Naive thymus-derived CD4-positive, alpha-beta T cell (primary cell): ENCODE measurements at regions not wholly inside any gene's neighbourhood (a gene's known extent, or its start where the extent isn't known, plus 50 kb on each side); places are given as distances from the start of the nearest gene placed in this dataset.

ENCODE experiments used
- ATAC-seq: fragments of 150-1000 bp; cut with Tn5 transposase; 2 replicates; pipeline ENCODE4 v1.10.0; 2021; ENCODE audit warnings: mild to moderate bottlenecking, moderate library complexity
- CTCF ChIA-PET: fragments of 350-600 bp; sonication (Branson Sonifier 250); formaldehyde crosslinking; loops from one replicate; lab custom pipeline; 2021; ENCODE audit warnings: antibody characterized with exemption; lab: Charles Lee
- POLR2A ChIA-PET: fragments of 350-600 bp; sonication (Branson Sonifier 250); formaldehyde crosslinking; loops from one replicate; lab custom pipeline; 2021; ENCODE audit warnings: antibody characterized with exemption, inconsistent platforms; lab: Charles Lee
- DNase-seq, 9 donors: peaks; one replicate each; pipeline versions ENCODE4 v3.0.0 to v3.0.0-alpha.2; 2020 to 2022; ENCODE audit warnings: mixed read lengths in 1 of 9
- H3K27ac ChIP-seq: one replicate; pipeline ENCODE4 v1.7.0; 2013; ENCODE audit warnings: mild to moderate bottlenecking, low read depth, low read length, moderate library complexity
- H3K27me3 ChIP-seq, 2 donors: one replicate each; pipeline ENCODE4 v1.7.0; 2013; ENCODE audit warnings: low read length in 2 of 2, mild to moderate bottlenecking in 2 of 2, moderate library complexity in 2 of 2; ENCODE audit not compliant: control insufficient read depth in 2 of 2, insufficient read depth in 2 of 2
- H3K36me3 ChIP-seq, 3 experiments: 1 replicate in 2 of 3; 2 replicates in 1 of 3; pipeline ENCODE4 v1.7.0; 2013; ENCODE audit warnings: low read length in 3 of 3, mild to moderate bottlenecking in 3 of 3, moderate library complexity in 1 of 3; ENCODE audit not compliant: insufficient read depth in 3 of 3, control insufficient read depth in 2 of 3
- H3K4me1 ChIP-seq, 2 donors: one replicate each; pipeline ENCODE4 v1.7.0; 2013; ENCODE audit warnings: low read length in 2 of 2, mild to moderate bottlenecking in 2 of 2, moderate library complexity in 1 of 2; ENCODE audit not compliant: control insufficient read depth in 2 of 2, insufficient read depth in 2 of 2
- H3K4me3 ChIP-seq: 2 replicates; pipeline ENCODE4 v1.7.0; 2013; ENCODE audit warnings: mild to moderate bottlenecking, low read length
- H3K9me3 ChIP-seq, 3 experiments: 1 replicate in 2 of 3; 2 replicates in 1 of 3; pipeline ENCODE4 v1.7.0; 2013; ENCODE audit warnings: low read length in 3 of 3; ENCODE audit not compliant: control insufficient read depth in 2 of 3
- H3K27ac Mint-ChIP-seq, 9 donors: one replicate each; pipeline ENCODE4 v1.8.0; 2020 to 2022; ENCODE audit warnings: mixed read lengths in 9 of 9, mild to moderate bottlenecking in 8 of 9, moderate library complexity in 5 of 9, inconsistent platforms in 2 of 9
- H3K27me3 Mint-ChIP-seq, 5 donors: one replicate each; pipeline ENCODE4 v1.8.0; 2021 to 2022; ENCODE audit warnings: mixed read lengths in 5 of 5, mild to moderate bottlenecking in 1 of 5
- H3K36me3 Mint-ChIP-seq, 5 donors: one replicate each; pipeline ENCODE4 v1.8.0; 2020 to 2022; ENCODE audit warnings: mixed read lengths in 5 of 5, mild to moderate bottlenecking in 3 of 5, inconsistent platforms in 1 of 5
- H3K4me1 Mint-ChIP-seq, 7 donors: one replicate each; pipeline ENCODE4 v1.8.0; 2020 to 2022; ENCODE audit warnings: mixed read lengths in 7 of 7, mild to moderate bottlenecking in 3 of 7, inconsistent platforms in 1 of 7
- H3K4me3 Mint-ChIP-seq, 10 donors: one replicate each; pipeline ENCODE4 v1.8.0; 2020 to 2022; ENCODE audit warnings: mild to moderate bottlenecking in 10 of 10, mixed read lengths in 10 of 10, moderate library complexity in 6 of 10, inconsistent platforms in 2 of 10
- H3K9me3 Mint-ChIP-seq, 11 donors: one replicate each; pipeline ENCODE4 v1.8.0; 2020 to 2022; ENCODE audit warnings: mixed read lengths in 11 of 11, mild to moderate bottlenecking in 4 of 11, inconsistent platforms in 1 of 11, moderate library complexity in 1 of 11
- intact Hi-C, 2 donors: fragments of 100-400 bp; cut with micrococcal nuclease; formaldehyde crosslinking; loops; one replicate each; pipeline ENCODE4 v1.15.1; 2023

GRCh38 chr2:34316788-34317187, 717.7 kb upstream of the FAM98A start:
- Mint-ChIP-seq H3K27me3 (no peaks in the 10 kb centered on the region), H3K27ac (no peak overlapping the region), H3K4me1 (no peaks in the 10 kb centered on the region), H3K36me3 (no peaks in the 10 kb centered on the region), H3K4me3 (no peak overlapping the region), H3K9me3 (peaks cover 0 to 10% (median 2%) of the 10 kb centered on the region in 11 donors)
- POLR2A ChIA-PET = no interaction called here
- Histone ChIP-seq H3K27me3 (no peaks in the 10 kb centered on the region), H3K4me1 (no peaks in the 10 kb centered on the region), H3K9me3 (no peaks in the 10 kb centered on the region), H3K4me3 (no peak overlapping the region), H3K36me3 (no peaks in the 10 kb centered on the region), H3K27ac (no peak overlapping the region)
- DNase-seq (no peak), ATAC-seq (no peak)
- intact Hi-C loops = no loop called here
- CTCF ChIA-PET = no interaction called here

- intact Hi-C loops = no loop called here
- no peaks in the 10 kb centered on the region for H3K36me3 Mint-ChIP-seq
- H3K27me3 Mint-ChIP-seq = no peaks in the 10 kb centered on the region
- ATAC-seq = no peak
- H3K4me1 Mint-ChIP-seq = no peaks in the 10 kb centered on the region
- DNase-seq = no peak
- H3K4me3 ChIP-seq = no peak overlapping the region
- no peaks in the 10 kb centered on the region for H3K9me3 ChIP-seq
- peaks cover 0 to 10% (median 4%) of the 10 kb centered on the region in 11 donors for H3K9me3 Mint-ChIP-seq
- no peak overlapping the region for H3K27ac ChIP-seq
- no peaks in the 10 kb centered on the region for H3K36me3 ChIP-seq
- POLR2A ChIA-PET = no interaction called here
- H3K27ac Mint-ChIP-seq = no peak overlapping the region
- no peaks in the 10 kb centered on the region for H3K27me3 ChIP-seq
- H3K4me1 ChIP-seq = no peaks in the 10 kb centered on the region
- no peak overlapping the region for H3K4me3 Mint-ChIP-seq
- CTCF ChIA-PET = no interaction called here
These were observed 712.7 kb upstream of the FAM98A start for GRCh38 chr2:34311816-34312215.

GRCh38 chr2:34308140-34308539, 709.0 kb upstream of the FAM98A start:
- Histone ChIP-seq H3K27ac (no peak overlapping the region), H3K27me3 (no peaks in the 10 kb centered on the region), H3K4me1 (no peaks in the 10 kb centered on the region), H3K9me3 (no peaks in the 10 kb centered on the region), H3K36me3 (no peaks in the 10 kb centered on the region), H3K4me3 (no peak overlapping the region)
- Mint-ChIP-seq H3K27ac (no peak overlapping the region), H3K36me3 (no peaks in the 10 kb centered on the region), H3K4me3 (no peak overlapping the region), H3K9me3 (peaks cover 0 to 8% (median 4%) of the 10 kb centered on the region in 11 donors), H3K27me3 (no peaks in the 10 kb centered on the region), H3K4me1 (no peaks in the 10 kb centered on the region)
- intact Hi-C loops = no loop called here
- no peak for ATAC-seq
- CTCF ChIA-PET = no interaction called here
- DNase-seq = no peak
- POLR2A ChIA-PET = no interaction called here

DNA sequence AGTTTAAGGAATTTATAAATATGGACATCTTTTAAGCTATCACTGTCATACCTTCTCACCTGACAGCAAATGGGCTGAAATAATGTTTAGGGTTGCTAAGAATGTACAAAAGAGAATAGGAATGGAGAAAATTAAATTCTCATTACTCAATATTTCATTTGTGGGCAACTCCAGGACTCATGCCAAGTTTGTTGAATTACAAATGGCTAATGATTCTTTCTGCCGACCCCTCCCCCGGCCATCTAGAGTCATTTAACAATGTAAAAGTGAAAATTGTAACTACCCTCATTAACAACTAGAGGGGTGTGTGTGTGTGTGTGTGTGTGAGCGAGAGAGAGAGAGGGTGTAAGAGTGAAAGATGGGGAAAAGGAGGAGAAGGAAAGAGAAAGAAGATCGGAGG, 708.5 kb upstream of the FAM98A start:
- Mint-ChIP-seq H3K4me3 (no peak overlapping the region), H3K4me1 (no peaks in the 10 kb centered on the region), H3K27me3 (no peaks in the 10 kb centered on the region), H3K36me3 (no peaks in the 10 kb centered on the region), H3K9me3 (peaks cover 0 to 8% (median 4%) of the 10 kb centered on the region in 11 donors), H3K27ac (no peak overlapping the region)
- DNase-seq = no peak
- Histone ChIP-seq H3K36me3 (no peaks in the 10 kb centered on the region), H3K27ac (no peak overlapping the region), H3K4me1 (no peaks in the 10 kb centered on the region), H3K27me3 (no peaks in the 10 kb centered on the region), H3K4me3 (no peak overlapping the region), H3K9me3 (no peaks in the 10 kb centered on the region)
- POLR2A ChIA-PET = no interaction called here
- CTCF ChIA-PET = no interaction called here
- ATAC-seq = no peak
- intact Hi-C loops = no loop called here

DNA sequence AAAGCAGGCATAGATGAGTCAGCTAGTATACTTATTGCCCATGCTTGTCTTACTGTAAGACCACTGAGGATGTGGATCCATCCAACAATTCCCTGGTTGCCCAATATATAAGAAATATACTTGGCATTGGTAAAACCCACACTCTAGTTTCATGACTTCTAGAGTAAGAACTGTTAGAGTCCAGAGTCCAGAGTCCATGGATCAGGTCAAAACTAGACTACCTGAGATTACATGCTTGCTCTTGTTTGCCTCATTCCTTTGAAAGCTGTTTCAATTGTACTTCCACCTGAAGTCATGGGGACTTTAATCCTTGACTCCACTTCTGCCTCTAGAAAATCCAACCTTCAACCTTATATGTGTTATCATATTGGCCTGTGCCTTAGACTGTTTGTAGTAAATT, 707.6 kb upstream of the FAM98A start:
- DNase-seq = no peak
- intact Hi-C loops = no loop called here
- Mint-ChIP-seq H3K27me3 (no peaks in the 10 kb centered on the region), H3K4me1 (no peaks in the 10 kb centered on the region), H3K36me3 (no peaks in the 10 kb centered on the region), H3K9me3 (peaks cover 0 to 5% (median 3%) of the 10 kb centered on the region in 11 donors), H3K4me3 (no peak overlapping the region), H3K27ac (no peak overlapping the region)
- CTCF ChIA-PET = no interaction called here
- no peak overlapping the region for H3K4me3 ChIP-seq
- H3K27me3 ChIP-seq = no peaks in the 10 kb centered on the region
- no peaks in the 10 kb centered on the region for H3K9me3 ChIP-seq
- no peak overlapping the region for H3K27ac ChIP-seq
- POLR2A ChIA-PET = no interaction called here
- no peaks in the 10 kb centered on the region for H3K36me3 ChIP-seq
- no peak for ATAC-seq
- H3K4me1 ChIP-seq = no peaks in the 10 kb centered on the region

DNA sequence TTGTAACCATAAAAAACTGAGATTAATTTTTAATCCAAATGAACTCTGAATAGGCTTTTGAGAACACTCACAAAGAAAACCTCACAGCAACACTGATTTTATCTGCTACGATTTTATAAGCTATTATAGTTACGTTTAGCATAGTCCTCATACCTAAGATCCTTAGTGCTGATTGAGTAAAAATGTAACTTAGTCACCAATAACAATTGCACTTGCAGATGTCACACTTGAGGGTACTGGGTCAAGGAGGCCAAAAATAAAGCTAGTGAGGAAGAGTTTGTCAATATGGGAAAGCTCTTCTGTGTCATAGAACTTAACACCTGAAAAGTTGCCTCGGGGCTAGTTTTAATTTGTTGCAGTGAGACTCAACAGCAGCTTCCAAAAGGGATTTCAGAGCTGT, 706.5 kb upstream of the FAM98A start:
- Mint-ChIP-seq H3K27ac (no peak overlapping the region), H3K27me3 (no peaks in the 10 kb centered on the region), H3K9me3 (peaks cover 0 to 5% (median 4%) of the 10 kb centered on the region in 11 donors), H3K4me1 (no peaks in the 10 kb centered on the region), H3K4me3 (no peak overlapping the region), H3K36me3 (no peaks in the 10 kb centered on the region)
- ChIA-PET CTCF (no interaction called here), POLR2A (no interaction called here)
- intact Hi-C loops = no loop called here
- no peaks in the 10 kb centered on the region for H3K9me3 ChIP-seq
- no peaks in the 10 kb centered on the region for H3K4me1 ChIP-seq
- ATAC-seq (no peak), DNase-seq (no peak)
- H3K27me3 ChIP-seq = no peaks in the 10 kb centered on the region
- H3K4me3 ChIP-seq = no peak overlapping the region
- no peaks in the 10 kb centered on the region for H3K36me3 ChIP-seq
- no peak overlapping the region for H3K27ac ChIP-seq

DNA sequence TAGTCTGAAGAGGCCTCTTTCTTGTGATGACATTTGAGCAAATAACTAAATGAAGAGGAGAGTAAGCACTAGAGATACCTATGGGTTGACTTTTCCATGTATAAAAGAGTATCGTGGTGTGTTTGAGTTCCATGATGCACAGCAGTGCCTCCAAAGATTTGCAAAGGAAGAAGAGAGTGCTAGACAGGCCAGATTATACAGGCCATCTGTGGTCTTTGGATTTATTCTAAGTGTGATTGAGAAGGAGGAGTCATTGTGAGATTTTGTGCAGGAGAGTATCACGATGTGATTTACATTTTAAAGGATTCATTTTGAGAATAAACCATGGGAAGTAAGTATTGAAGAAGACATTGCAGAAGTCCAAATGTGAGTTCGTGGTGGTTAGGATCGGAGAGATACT, 695.9 kb upstream of the FAM98A start:
- ChIA-PET CTCF (no interaction called here), POLR2A (no interaction called here)
- no peak for ATAC-seq
- Histone ChIP-seq H3K27me3 (no peaks in the 10 kb centered on the region), H3K4me1 (no peaks in the 10 kb centered on the region), H3K4me3 (no peak overlapping the region), H3K36me3 (no peaks in the 10 kb centered on the region), H3K9me3 (no peaks in the 10 kb centered on the region), H3K27ac (no peak overlapping the region)
- no peaks in the 10 kb centered on the region for H3K4me1 Mint-ChIP-seq
- H3K27ac Mint-ChIP-seq = no peak overlapping the region
- H3K36me3 Mint-ChIP-seq = no peaks in the 10 kb centered on the region
- H3K27me3 Mint-ChIP-seq = no peaks in the 10 kb centered on the region
- intact Hi-C loops = no loop called here
- DNase-seq = no peak
- peaks cover 0 to 19% (median 2%) of the 10 kb centered on the region in 11 donors for H3K9me3 Mint-ChIP-seq
- H3K4me3 Mint-ChIP-seq = no peak overlapping the region
